ENCODE measurements at regions not wholly inside any gene's neighbourhood (a gene's known extent, or its start where the extent isn't known, plus 50 kb on each side); places are given as distances from the start of the nearest gene placed in this dataset.

- H3K4me1 ChIP-seq: no peaks in the 10 kb centered on the region
- WGBS, 2 donors: 65 to 84% methylated on average over 2 of the region's 2 CpGs
- DNase-seq (no peak), ATAC-seq (no peak)
- H3K36me3 ChIP-seq: no peaks in the 10 kb centered on the region
- H3K9me3 ChIP-seq: no peaks in the 10 kb centered on the region
- intact Hi-C loops (cut with DNase I): loop anchor here in 1 of 10 donors (1.0 kb wide), 1 partner anchor 29 kb away; no protein-coding TSS in a partner anchor
- no peaks in the 10 kb centered on the region for H3K27me3 ChIP-seq
- H3K27ac ChIP-seq: no peak overlapping the region
- H3K4me3 ChIP-seq: no peak overlapping the region
- no peak for TF ChIP-seq CTCF (IDR thresholded peaks at IDR 0.05)
Observed at GRCh38 chr7:145184956-145185355, 349.1 kb upstream of the TPK1 start.

GRCh38 chr7:145183069-145183468 is 347.2 kb upstream of the TPK1 start:
- no peak for TF ChIP-seq CTCF (IDR thresholded peaks at IDR 0.05)
- no peaks in the 10 kb centered on the region for H3K27me3 ChIP-seq
- intact Hi-C loops (cut with DNase I): no loop called here
- H3K4me3 ChIP-seq: no peak overlapping the region
- H3K9me3 ChIP-seq: peaks cover 0 to 3% (median 0%) of the 10 kb centered on the region in 11 donors
- no peaks in the 10 kb centered on the region for H3K36me3 ChIP-seq
- ATAC-seq: no peak
- DNase-seq: no peak
- H3K27ac ChIP-seq: no peak overlapping the region
- no peaks in the 10 kb centered on the region for H3K4me1 ChIP-seq
- WGBS, 2 donors: 50 to 57% methylated on average over 4 of the region's 4 CpGs

- H3K36me3 ChIP-seq: no peaks in the 10 kb centered on the region
- intact Hi-C loops (cut with DNase I): no loop called here
- no peaks in the 10 kb centered on the region for H3K4me1 ChIP-seq
- H3K27me3 ChIP-seq: no peaks in the 10 kb centered on the region
- H3K9me3 ChIP-seq: peaks cover 0 to 5% (median 0%) of the 10 kb centered on the region in 11 donors
- ATAC-seq: no peak
- DNase-seq: no peak
- no peak overlapping the region for H3K4me3 ChIP-seq
- TF ChIP-seq CTCF (IDR thresholded peaks at IDR 0.05): no peak
- WGBS, 2 donors: 77 to 84% methylated on average over 2 of the region's 2 CpGs
- no peak overlapping the region for H3K27ac ChIP-seq
Observed at GRCh38 chr7:145175366-145175765, 339.5 kb upstream of the TPK1 start.

GRCh38 chr7:145169908-145170307 is 334.1 kb upstream of the TPK1 start:
- intact Hi-C loops (cut with DNase I): no loop called here
- no peaks in the 10 kb centered on the region for H3K27me3 ChIP-seq
- no peak overlapping the region for H3K4me3 ChIP-seq
- 39 to 43% methylated on average over 3 of the region's 3 CpGs for WGBS, 2 donors
- no peak for TF ChIP-seq CTCF (IDR thresholded peaks at IDR 0.05)
- ATAC-seq: no peak
- no peak overlapping the region for H3K27ac ChIP-seq
- no peak for DNase-seq
- H3K9me3 ChIP-seq: no peaks in the 10 kb centered on the region
- no peaks in the 10 kb centered on the region for H3K36me3 ChIP-seq
- H3K4me1 ChIP-seq: no peaks in the 10 kb centered on the region

All from heart right ventricle (tissue), 16 donors.